H9 (cell line): ENCODE measurements at regions not wholly inside any gene's neighbourhood (a gene's known extent, or its start where the extent isn't known, plus 50 kb on each side); places are given as distances from the start of the nearest gene placed in this dataset.

Source experiments
- DNase-seq: peaks from one replicate; pipeline ENCODE4 v3.0.0-alpha.2; 2017
- H2AFZ ChIP-seq: one replicate; pipeline ENCODE4 v1.6.1; 2013; ENCODE audit warnings: mild to moderate bottlenecking, low read length, control low read depth, moderate library complexity
- H2AK5ac ChIP-seq: 2 replicates; pipeline ENCODE4 v1.6.1; 2013; ENCODE audit warnings: low read length, control low read depth, mixed read lengths; ENCODE audit not compliant: insufficient read length
- H2BK120ac ChIP-seq: one replicate; pipeline ENCODE4 v1.6.1; 2013; ENCODE audit warnings: low read depth, mild to moderate bottlenecking, low read length, control low read depth, inconsistent platforms; ENCODE audit not compliant: poor library complexity, severe bottlenecking
- H2BK12ac ChIP-seq: 2 replicates; pipeline ENCODE4 v1.6.1; 2013; ENCODE audit warnings: low read length, control low read depth, mixed read lengths, low read depth; ENCODE audit not compliant: insufficient read length
- H2BK15ac ChIP-seq: 2 replicates; pipeline ENCODE4 v1.6.1; 2013; ENCODE audit warnings: low read depth, low read length, control low read depth
- H2BK20ac ChIP-seq: one replicate; pipeline ENCODE4 v1.6.1; 2013; ENCODE audit warnings: low read depth, mild to moderate bottlenecking, low read length, control low read depth, inconsistent platforms; ENCODE audit not compliant: poor library complexity, severe bottlenecking
- H2BK5ac ChIP-seq: 2 replicates; pipeline ENCODE4 v1.6.1; 2013; ENCODE audit warnings: low read length, control low read depth, mixed read lengths; ENCODE audit not compliant: insufficient read length
- H3K14ac ChIP-seq: 2 replicates; pipeline ENCODE4 v1.6.1; 2013; ENCODE audit warnings: low read length, control low read depth; ENCODE audit not compliant: insufficient read depth
- H3K18ac ChIP-seq: 2 replicates; pipeline ENCODE4 v1.6.1; 2013; ENCODE audit warnings: low read depth, mild to moderate bottlenecking, mixed read lengths, low read length, control low read depth; ENCODE audit not compliant: insufficient read length
- H3K23ac ChIP-seq: 2 replicates; pipeline ENCODE4 v1.6.1; 2013; ENCODE audit warnings: low read length, control low read depth, mixed read lengths, low read depth; ENCODE audit not compliant: insufficient read length
- H3K23me2 ChIP-seq: 2 replicates; pipeline ENCODE4 v1.6.1; 2013; ENCODE audit warnings: low read depth, mild to moderate bottlenecking, mixed read lengths, low read length, control low read depth; ENCODE audit not compliant: insufficient read length, poor library complexity, severe bottlenecking
- H3K27ac ChIP-seq: 2 replicates; pipeline ENCODE4 v1.5.1; 2013; ENCODE audit warnings: low read length, control low read depth, mixed read lengths, low read depth; ENCODE audit not compliant: insufficient read length
- H3K27me3 ChIP-seq: 2 replicates; pipeline ENCODE4 v1.6.1; 2013; ENCODE audit warnings: low read length, control low read depth, inconsistent platforms; ENCODE audit not compliant: insufficient read depth
- H3K4ac ChIP-seq: 2 replicates; pipeline ENCODE4 v1.6.1; 2013; ENCODE audit warnings: low read depth, mild to moderate bottlenecking, control low read depth, inconsistent platforms, low read length, moderate library complexity
- H3K4me1 ChIP-seq: 2 replicates; pipeline ENCODE4 v1.6.1; 2013; ENCODE audit warnings: low read length, control low read depth, inconsistent platforms; ENCODE audit not compliant: insufficient read depth
- H3K4me2 ChIP-seq: 2 replicates; pipeline ENCODE4 v1.6.1; 2013; ENCODE audit warnings: low read length, control low read depth, mixed read lengths; ENCODE audit not compliant: insufficient read length, insufficient read depth
- H3K56ac ChIP-seq: 2 replicates; pipeline ENCODE4 v1.6.1; 2013; ENCODE audit warnings: low read depth, mild to moderate bottlenecking, mixed read lengths, low read length, control low read depth; ENCODE audit not compliant: insufficient read length
- H3K79me1 ChIP-seq: 2 replicates; pipeline ENCODE4 v1.6.1; 2013; ENCODE audit warnings: low read depth, mild to moderate bottlenecking, moderate library complexity, low read length, control low read depth, inconsistent platforms; ENCODE audit not compliant: insufficient read depth, poor library complexity, severe bottlenecking
- H3K79me2 ChIP-seq: 2 replicates; pipeline ENCODE4 v1.6.1; 2013; ENCODE audit warnings: low read length, control low read depth, inconsistent platforms; ENCODE audit not compliant: insufficient read depth
- H3K9ac ChIP-seq: 2 replicates; pipeline ENCODE4 v1.6.1; 2013; ENCODE audit warnings: low read length, control low read depth, mixed read lengths; ENCODE audit not compliant: insufficient read length; ENCODE audit errors: extremely low read depth
- H3K9me3 ChIP-seq: one replicate; pipeline ENCODE4 v1.6.1; 2013; ENCODE audit warnings: low read depth, low read length, inconsistent platforms; ENCODE audit not compliant: control insufficient read depth
- H3T11ph ChIP-seq: one replicate; pipeline ENCODE4 v1.6.1; 2013; ENCODE audit warnings: mild to moderate bottlenecking, low read length, control low read depth, inconsistent platforms
- H4K20me1 ChIP-seq: one replicate; pipeline ENCODE4 v1.6.1; 2013; ENCODE audit not compliant: control insufficient read depth, insufficient read length, insufficient read depth
- H4K5ac ChIP-seq: 2 replicates; pipeline ENCODE4 v1.6.1; 2013; ENCODE audit warnings: low read depth, mild to moderate bottlenecking, mixed read lengths, low read length, control low read depth; ENCODE audit not compliant: insufficient read length
- H4K8ac ChIP-seq: replicated peaks from 2 replicates; pipeline ENCODE4 v1.6.1; 2013; ENCODE audit warnings: low read length, control low read depth, mixed read lengths, low read depth; ENCODE audit not compliant: insufficient read length
- H4K91ac ChIP-seq: 2 replicates; pipeline ENCODE4 v1.6.1; 2013; ENCODE audit warnings: low read depth, mild to moderate bottlenecking, moderate library complexity, mixed read lengths, low read length, control low read depth; ENCODE audit not compliant: insufficient read length
- H3K27ac Mint-ChIP-seq, 3 experiments: 2 replicates in 2 of 3; 3 replicates in 1 of 3; pipeline ENCODE4 v1.8.0; 2020 to 2021; ENCODE audit warnings: mixed read lengths in 3 of 3, mild to moderate bottlenecking in 1 of 3, moderate library complexity in 1 of 3
- H3K27me3 Mint-ChIP-seq: 2 replicates; pipeline ENCODE4 v1.8.0; 2021; ENCODE audit warnings: low read depth, mild to moderate bottlenecking, moderate library complexity, mixed read lengths
- H3K36me3 Mint-ChIP-seq, 3 experiments: 2 replicates in 2 of 3; 3 replicates in 1 of 3; pipeline ENCODE4 v1.8.0; 2020 to 2021; ENCODE audit warnings: low read depth in 3 of 3, mixed read lengths in 3 of 3; ENCODE audit not compliant: insufficient read depth in 1 of 3
- H3K4me1 Mint-ChIP-seq, 2 experiments: 2 replicates each; pipeline ENCODE4 v1.8.0; 2020; ENCODE audit warnings: mixed read lengths in 2 of 2
- H3K4me3 Mint-ChIP-seq, 2 experiments: 2 replicates in 1 of 2; 3 replicates in 1 of 2; pipeline ENCODE4 v1.8.0; 2020 to 2021; ENCODE audit warnings: mild to moderate bottlenecking in 2 of 2, mixed read lengths in 2 of 2, moderate library complexity in 1 of 2
- H3K9me3 Mint-ChIP-seq, 2 experiments: 2 replicates in 1 of 2; 3 replicates in 1 of 2; pipeline ENCODE4 v1.8.0; 2020; ENCODE audit warnings: mild to moderate bottlenecking in 2 of 2, mixed read lengths in 2 of 2, moderate library complexity in 1 of 2
- CTCF ChIP-seq: fragments of 200-600 bp; sonication (generic); conservative IDR thresholded peaks from 3 replicates; pipeline ENCODE4 v1.8.0; 2021; ENCODE audit warnings: antibody characterized with exemption, mild to moderate bottlenecking
- WGBS: extraction: QIAGEN DNeasy Blood & Tissue Kit; methylation state at CpG from one replicate; pipeline ENCODE4 v1.1.7; 2013; ENCODE audit warnings: missing lambda C conversion rate, low lambda C conversion rate, mixed read lengths; ENCODE audit not compliant: insufficient read length; ENCODE audit errors: extremely low coverage; 5-methylcytosine and 5-hydroxymethylcytosine counted together

- peaks cover 6 to 30% (median 18%) of the 10 kb centered on the region in 3 experiments; a peak in 6 of 7 replicates for H3K36me3 Mint-ChIP-seq
- H3K9me3 ChIP-seq: no peaks in the 10 kb centered on the region
- TF ChIP-seq CTCF: no peak
- no CpG with 5 or more reads among the region's 7 CpGs for WGBS
- H3K27me3 Mint-ChIP-seq: peaks cover 2% of the 10 kb centered on the region; the same call in 1 of the 2 replicates
- no peak overlapping the region for H2AK5ac ChIP-seq
- no peak overlapping the region for H3K56ac ChIP-seq
- no peak overlapping the region for H3K4me3 Mint-ChIP-seq
- H4K5ac ChIP-seq: no peak overlapping the region
- H3K27ac ChIP-seq: no peak overlapping the region
- H3K23me2 ChIP-seq: no peaks in the 10 kb centered on the region
- H2AFZ ChIP-seq: no peak overlapping the region
- peak overlapping the region in 2 of 3 experiments; percentile 21 to 58; a peak in 2 of 7 replicates for H3K27ac Mint-ChIP-seq
- H3K9ac ChIP-seq: no peak overlapping the region
- no peak overlapping the region for H4K8ac ChIP-seq
- H3K4ac ChIP-seq: no peak overlapping the region
- H3K9me3 Mint-ChIP-seq: peaks cover 26 to 29% of the 10 kb centered on the region in 2 experiments
- H3K18ac ChIP-seq: no peak overlapping the region
- H3T11ph ChIP-seq: no peak overlapping the region
- no peak for DNase-seq
- no peak overlapping the region for H3K14ac ChIP-seq
- no peak overlapping the region for H2BK15ac ChIP-seq
- peaks cover 59% of the 10 kb centered on the region in 2 experiments for H3K4me1 Mint-ChIP-seq
- no peak overlapping the region for H3K4me2 ChIP-seq
- H3K23ac ChIP-seq: no peak overlapping the region
- no peak overlapping the region for H2BK20ac ChIP-seq
- H2BK12ac ChIP-seq: no peak overlapping the region
- no peaks in the 10 kb centered on the region for H3K79me1 ChIP-seq
- peaks cover 2% of the 10 kb centered on the region for H3K4me1 ChIP-seq
- no peaks in the 10 kb centered on the region for H4K20me1 ChIP-seq
- H3K27me3 ChIP-seq: no peaks in the 10 kb centered on the region
- no peak overlapping the region for H2BK120ac ChIP-seq
- no peak overlapping the region for H4K91ac ChIP-seq
- no peaks in the 10 kb centered on the region for H3K79me2 ChIP-seq
- no peak overlapping the region for H2BK5ac ChIP-seq
Observed at GRCh38 chr10:21406595-21407193, 118.8 kb downstream of the SKIDA1 start.
